Keratinocyte (primary cell): ENCODE measurements at regions not wholly inside any gene's neighbourhood (a gene's known extent, or its start where the extent isn't known, plus 50 kb on each side); places are given as distances from the start of the nearest gene placed in this dataset.

Experiments used
- CTCF ChIP-seq, 3 experiments: IDR thresholded peaks in 1 of 3; conservative IDR thresholded peaks in 1 of 3; optimal IDR thresholded peaks in 1 of 3; 2 replicates in 2 of 3; 3 replicates in 1 of 3; pipeline versions ENCODE3 to v1.5.1; 2011; ENCODE audit warnings: low read length in 3 of 3, mild to moderate bottlenecking in 3 of 3, moderate library complexity in 2 of 3, control low read depth in 1 of 3, inconsistent platforms in 1 of 3; ENCODE audit not compliant: insufficient read depth in 2 of 3; ENCODE audit errors: extremely low read depth in 1 of 3
- EZH2 ChIP-seq: IDR thresholded peaks from one replicate; pipeline ENCODE4 v1.6.1; 2012; ENCODE audit warnings: inconsistent platforms, mild to moderate bottlenecking, low read length, moderate library complexity

- TF ChIP-seq CTCF (optimal IDR thresholded peaks at IDR 0.05 in 1 of 3, IDR thresholded peaks at IDR 0.05 in 1 of 3, conservative IDR thresholded peaks at IDR 0.05 in 1 of 3; ENCODE audit: extremely low read depth in 1 of 3, insufficient read depth in 2 of 3, low read length in 3 of 3): no peak
- no peak for TF ChIP-seq EZH2
These were observed 105.9 kb upstream of the FAM20A start for GRCh38 chr17:68707031-68707430.
